ELF-1 (cell line): ENCODE measurements at regions not wholly inside any gene's neighbourhood (a gene's known extent, or its start where the extent isn't known, plus 50 kb on each side); places are given as distances from the start of the nearest gene placed in this dataset.

ENCODE experiments used
- DNase-seq: peaks from one replicate; pipeline ENCODE4 v3.0.0-alpha.2; 2016; ENCODE audit warnings: low read depth, low spot score

- no peak for DNase-seq
Observed at GRCh38 chr18:4639628-4640310, 184.7 kb upstream of the DLGAP1 start.

- no peak for DNase-seq
Observed at GRCh38 chr18:4638680-4639079, 183.6 kb upstream of the DLGAP1 start.

- DNase-seq, result no peak
Observed at GRCh38 chr18:4637876-4638275, 182.8 kb upstream of the DLGAP1 start.

- DNase-seq, result no peak
Observed at GRCh38 chr18:4636967-4637366, 181.9 kb upstream of the DLGAP1 start.

GRCh38 chr18:4631239-4631638 is 176.1 kb upstream of the DLGAP1 start:
- DNase-seq, result peak; percentile 8

- DNase-seq, result no peak
Observed at GRCh38 chr18:4605212-4605611, 150.1 kb upstream of the DLGAP1 start.

GRCh38 chr18:4603955-4604354 is 148.8 kb upstream of the DLGAP1 start:
- peak; percentile 15 for DNase-seq

GRCh38 chr18:4599312-4599711 is 144.2 kb upstream of the DLGAP1 start:
- DNase-seq, result peak; percentile 29

GRCh38 chr18:4597301-4597700 is 142.2 kb upstream of the DLGAP1 start:
- DNase-seq, result no peak

- no peak for DNase-seq
Observed at GRCh38 chr18:4593895-4594294, 138.8 kb upstream of the DLGAP1 start.

- DNase-seq, result no peak
Observed at GRCh38 chr18:4593459-4593858, 138.4 kb upstream of the DLGAP1 start.

- DNase-seq, result no peak
Observed at GRCh38 chr18:4589056-4589800, 134.1 kb upstream of the DLGAP1 start.

GRCh38 chr18:4587204-4587603 is 132.1 kb upstream of the DLGAP1 start:
- no peak for DNase-seq

GRCh38 chr18:4586731-4587130 is 131.6 kb upstream of the DLGAP1 start:
- DNase-seq, result no peak

GRCh38 chr18:4582431-4583335 is 127.6 kb upstream of the DLGAP1 start:
- DNase-seq, result no peak

GRCh38 chr18:4581966-4582365 is 126.9 kb upstream of the DLGAP1 start:
- DNase-seq, result no peak

GRCh38 chr18:4578449-4578848 is 123.3 kb upstream of the DLGAP1 start:
- no peak for DNase-seq

GRCh38 chr18:4573735-4574134 is 118.6 kb upstream of the DLGAP1 start:
- DNase-seq, result no peak

GRCh38 chr18:4557502-4557901 is 102.4 kb upstream of the DLGAP1 start:
- no peak for DNase-seq

- DNase-seq, result no peak
Observed at GRCh38 chr18:4551001-4551360, 95.9 kb upstream of the DLGAP1 start.

- DNase-seq, result no peak
Observed at GRCh38 chr18:4549164-4549872, 94.2 kb upstream of the DLGAP1 start.

GRCh38 chr18:4547126-4547525 is 92.0 kb upstream of the DLGAP1 start:
- DNase-seq, result no peak
